ENCODE measurements at regions not wholly inside any gene's neighbourhood (a gene's known extent, or its start where the extent isn't known, plus 50 kb on each side); places are given as distances from the start of the nearest gene placed in this dataset.

GRCh38 chr9:89662718-89663613 is 58.2 kb downstream of the GADD45G start:
- H3K4me2 ChIP-seq (ENCODE audit: insufficient read depth in 1 of 2, low read depth in 2 of 2, low read length in 2 of 2) = 0 out of 4 replicates have a peak overlapping the region, but pooled peaks of 1 of the 2 experiments have one; percentile 4
- H3K18ac ChIP-seq (ENCODE audit: extremely low read depth, low read length) = peak overlapping the region; percentile 94
- peaks cover 8 to 26% (median 12%) of the 10 kb centered on the region in 4 experiments for H3K4me1 ChIP-seq (replicated peaks in 1 of 4; ENCODE audit: control insufficient read depth in 3 of 4, insufficient read depth in 4 of 4, low read length in 3 of 4)
- no peaks in the 10 kb centered on the region; a peak in 1 of 4 replicates for H3K9me3 ChIP-seq (ENCODE audit: insufficient read depth in 2 of 2, low read depth in 1 of 2, low read length in 1 of 2)
- no peak overlapping the region for H3K4me3 ChIP-seq (ENCODE audit: extremely low read depth in 1 of 4, insufficient read depth in 2 of 4, low read depth in 3 of 4, low read length in 4 of 4)
- no peak overlapping the region for H2AFZ ChIP-seq (ENCODE audit: low read length)
- peak overlapping the region; percentile 76; the same call in 1 of the 2 replicates for H2BK5ac ChIP-seq (ENCODE audit: low read depth, low read length)
- peak overlapping the region; percentile 97 for H2BK20ac ChIP-seq (ENCODE audit: low read length)
- H3K23ac ChIP-seq (ENCODE audit: insufficient read length) = no peak overlapping the region
- peak overlapping the region; percentile 41; the same call in 1 of the 2 replicates for H2AK5ac ChIP-seq (ENCODE audit: low read depth, low read length)
- H2BK12ac ChIP-seq (ENCODE audit: low read depth, low read length) = peak overlapping the region; percentile 98
- H3K56ac ChIP-seq (replicated peaks; ENCODE audit: insufficient read length, low read depth, low read length) = no peak overlapping the region
- no peak overlapping the region for H3K9ac ChIP-seq (replicated peaks in 1 of 4; ENCODE audit: extremely low read depth in 1 of 4, low read depth in 3 of 4, low read length in 3 of 4)
- H3K79me2 ChIP-seq (ENCODE audit: control insufficient read depth in 1 of 2, insufficient read depth in 2 of 2, low read length in 2 of 2) = no peaks in the 10 kb centered on the region
- H3K79me1 ChIP-seq (ENCODE audit: low read depth, low read length) = no peaks in the 10 kb centered on the region
- H4K20me1 ChIP-seq (replicated peaks in 1 of 2; ENCODE audit: control insufficient read depth in 1 of 2, insufficient read depth in 2 of 2, low read length in 2 of 2) = no peaks in the 10 kb centered on the region
- DNase-seq (ENCODE audit: low read depth in 1 of 2, low spot score in 2 of 2) = no peak
- H3K36me3 ChIP-seq (ENCODE audit: control insufficient read depth in 2 of 4, insufficient read depth in 4 of 4, low read length in 3 of 4) = no peaks in the 10 kb centered on the region
- H3K14ac ChIP-seq (ENCODE audit: insufficient read length) = no peak overlapping the region
- no peaks in the 10 kb centered on the region for H3K23me2 ChIP-seq (ENCODE audit: low read depth, low read length)
- no peak for FAIRE-seq
- peak overlapping the region; percentile 93; the same call in 1 of the 2 replicates for H2BK15ac ChIP-seq (ENCODE audit: low read length)
- H3K4ac ChIP-seq (replicated peaks; ENCODE audit: insufficient read length, low read depth, low read length) = peak overlapping the region; percentile 27
- no peaks in the 10 kb centered on the region; a peak in 1 of 7 replicates for H3K27me3 ChIP-seq (replicated peaks in 1 of 4; ENCODE audit: control insufficient read depth in 3 of 4, extremely low read depth in 1 of 4, insufficient read depth in 3 of 4, low read length in 3 of 4)
- H3K27ac ChIP-seq (ENCODE audit: low read depth, low read length) = no peak overlapping the region
- ChIA-PET POLR2A (ENCODE audit: partially characterized antibody) (interaction anchor here (1.0 to 3.0 kb wide), 4 partner anchors 12 to 60 kb away, joined by 4 to 15 read pairs (median 7); partner anchors contain the start of gene GADD45G), CTCF (ENCODE audit: partially characterized antibody) (interaction anchor here (0.8 to 1.7 kb wide), 7 partner anchors 12 to 439 kb away, joined by 3 to 5 read pairs (median 3); no protein-coding TSS in a partner anchor)
- peak overlapping the region; percentile 59 for H4K5ac ChIP-seq (ENCODE audit: insufficient read length, low read depth, low read length)
- H2BK120ac ChIP-seq (replicated peaks; ENCODE audit: low read depth, low read length) = peak overlapping the region; percentile 73
- H4K8ac ChIP-seq (ENCODE audit: extremely low read depth, insufficient read depth, low read length) = no peak overlapping the region
- peak overlapping the region; percentile 95 for H4K91ac ChIP-seq (replicated peaks; ENCODE audit: insufficient read length, low read length)
- 85% methylated on average over 21 of the region's 22 CpGs; no CpG with 5 or more reads in 1 of the 2 experiments for WGBS, 2 experiments (ENCODE audit: extremely low coverage in 1 of 2, insufficient coverage in 1 of 2, insufficient read length in 1 of 2, insufficient replicate concordance in 2 of 2, low coverage in 1 of 2, low lambda C conversion rate in 2 of 2, missing lambda C conversion rate in 1 of 2)
- no peak for TF ChIP-seq GTF2F1 (IDR thresholded peaks at IDR 0.05; ENCODE audit: borderline replicate concordance, low read depth, low read length)
- no peak for TF ChIP-seq CHD2 (IDR thresholded peaks at IDR 0.05; ENCODE audit: low read length)
- no peak for TF ChIP-seq NANOG (IDR thresholded peaks at IDR 0.05; ENCODE audit: insufficient read depth, low read depth, low read length, poor library complexity, severe bottlenecking)
- no peak for TF ChIP-seq E2F6 (IDR thresholded peaks at IDR 0.05)
- no peak for TF ChIP-seq CEBPB (IDR thresholded peaks at IDR 0.05; ENCODE audit: low read depth, low read length)
- TF ChIP-seq BACH1 (IDR thresholded peaks at IDR 0.05; ENCODE audit: low read length) = no peak
- no peak for TF ChIP-seq FOSL1 (IDR thresholded peaks at IDR 0.05; ENCODE audit: insufficient read depth, low read depth, low read length)
- no peak for TF ChIP-seq POU5F1 (IDR thresholded peaks at IDR 0.05; ENCODE audit: low read depth, low read length)
- no peak for TF ChIP-seq CHD1 (IDR thresholded peaks at IDR 0.05; ENCODE audit: low read depth, low read length)
- no peak for TF ChIP-seq SIRT6 (IDR thresholded peaks at IDR 0.05; ENCODE audit: low read length)
- no peak for TF ChIP-seq NRF1 (IDR thresholded peaks at IDR 0.05; ENCODE audit: low read depth, low read length)

Measured in H1 (cell line).